ENCODE measurements at regions not wholly inside any gene's neighbourhood (a gene's known extent, or its start where the extent isn't known, plus 50 kb on each side); places are given as distances from the start of the nearest gene placed in this dataset.
"Not testable (repeated sequence)": the region's sequence is repeated elsewhere in the genome, so short reads cannot be mapped to it uniquely, and the experiment has no call there.

GRCh38 chr4:92241094-92241493 lies 62.7 kb upstream of the GRID2 start:
- DNase-seq = no peak

- DNase-seq = no peak
Measured at GRCh38 chr4:92246384-92246783, 57.4 kb upstream of the GRID2 start.

- no peak for DNase-seq
Measured at GRCh38 chr4:92249541-92249940, 54.2 kb upstream of the GRID2 start.

- DNase-seq = no peak
Measured at GRCh38 chr4:92251711-92252110, 52.1 kb upstream of the GRID2 start.

- DNase-seq = not testable (repeated sequence)
Measured at GRCh38 chr4:92252358-92252757, 51.4 kb upstream of the GRID2 start.

GRCh38 chr4:92252846-92253245 lies 50.9 kb upstream of the GRID2 start:
- DNase-seq = no peak

- no peak for DNase-seq
Measured at GRCh38 chr4:92253550-92253949, 50.2 kb upstream of the GRID2 start.

Measured in DMS153 (cell line).